ENCODE measurements at regions not wholly inside any gene's neighbourhood (a gene's known extent, or its start where the extent isn't known, plus 50 kb on each side); places are given as distances from the start of the nearest gene placed in this dataset.

DNA sequence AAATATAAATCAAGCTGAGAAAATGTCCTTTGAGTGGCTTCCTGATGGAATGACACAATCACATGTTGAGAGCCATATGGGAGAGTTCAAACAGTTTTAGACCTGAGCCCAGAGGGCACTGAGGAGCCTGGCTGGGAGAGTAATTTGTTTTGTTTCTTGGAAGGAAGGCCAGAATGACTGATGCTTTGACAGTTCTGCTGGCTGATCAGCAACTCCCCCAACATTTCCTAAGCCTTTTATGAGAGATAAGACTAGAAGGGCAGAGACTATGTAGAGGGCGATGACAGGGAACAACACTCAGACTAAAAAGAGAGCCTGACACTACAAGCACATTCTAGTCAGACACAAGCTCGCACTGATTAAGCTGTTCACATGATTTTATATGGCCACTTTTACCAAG is 169.2 kb downstream of the COX7C start:
- DNase-seq: no peak

DNA sequence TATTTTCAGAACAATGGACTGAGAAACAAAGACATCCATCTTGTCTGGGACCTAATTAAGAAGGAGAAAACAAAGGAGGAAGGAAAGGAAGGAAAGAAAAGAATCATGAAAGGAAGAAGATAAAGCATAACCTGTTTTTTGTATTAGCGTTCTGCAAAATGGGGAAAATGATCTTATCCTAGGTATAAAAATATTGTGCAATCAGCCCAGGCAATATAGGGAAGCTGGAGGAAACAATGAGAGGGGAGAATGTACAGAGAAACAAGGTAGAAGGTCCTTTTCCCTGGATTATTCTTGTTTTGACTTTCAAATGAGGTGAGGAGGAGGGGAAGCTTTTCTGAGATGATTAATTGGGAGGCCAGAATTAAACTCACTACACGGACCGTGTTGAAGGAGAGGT is 177.9 kb downstream of the COX7C start:
- no peak for DNase-seq

DNA sequence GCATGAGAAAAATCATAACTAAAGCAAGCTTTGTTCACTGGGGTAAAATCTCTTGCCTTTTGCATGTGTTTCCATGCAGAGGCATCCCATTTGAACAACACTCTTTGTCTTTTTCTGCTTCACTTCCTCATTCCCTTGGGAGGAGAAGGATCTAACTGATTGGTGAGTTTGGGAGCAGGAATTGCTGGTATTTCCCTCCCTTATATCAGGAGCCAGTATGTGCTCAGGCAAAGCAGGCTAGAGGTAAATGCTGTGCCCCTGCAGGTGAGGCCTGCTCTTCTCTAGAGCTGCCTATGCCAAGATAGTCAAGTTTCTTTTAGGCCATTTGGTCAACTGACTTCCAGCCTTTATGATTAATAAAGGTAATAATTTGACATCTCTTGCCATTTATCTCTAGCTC is 179.9 kb downstream of the COX7C start:
- peak; percentile 1 for DNase-seq

DNA sequence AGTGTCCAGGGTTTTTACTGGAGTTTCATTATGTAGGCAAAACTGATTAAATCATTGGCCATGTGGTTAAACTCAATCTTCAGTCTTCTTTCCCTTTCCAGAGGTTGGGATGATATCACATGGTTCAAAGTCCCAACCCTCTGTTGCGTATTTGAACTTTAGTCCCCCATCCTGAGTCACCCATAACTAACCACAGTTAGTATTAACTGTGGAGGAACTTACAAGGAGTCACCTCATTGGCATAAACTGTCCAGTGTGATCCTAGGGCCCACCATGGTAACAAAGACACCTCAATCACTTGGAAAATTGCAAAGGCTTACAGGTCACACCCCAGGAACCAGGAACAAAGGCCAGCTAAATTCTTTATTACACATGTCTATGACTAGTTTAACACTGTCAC is 188.5 kb downstream of the COX7C start:
- DNase-seq: no peak

DNA sequence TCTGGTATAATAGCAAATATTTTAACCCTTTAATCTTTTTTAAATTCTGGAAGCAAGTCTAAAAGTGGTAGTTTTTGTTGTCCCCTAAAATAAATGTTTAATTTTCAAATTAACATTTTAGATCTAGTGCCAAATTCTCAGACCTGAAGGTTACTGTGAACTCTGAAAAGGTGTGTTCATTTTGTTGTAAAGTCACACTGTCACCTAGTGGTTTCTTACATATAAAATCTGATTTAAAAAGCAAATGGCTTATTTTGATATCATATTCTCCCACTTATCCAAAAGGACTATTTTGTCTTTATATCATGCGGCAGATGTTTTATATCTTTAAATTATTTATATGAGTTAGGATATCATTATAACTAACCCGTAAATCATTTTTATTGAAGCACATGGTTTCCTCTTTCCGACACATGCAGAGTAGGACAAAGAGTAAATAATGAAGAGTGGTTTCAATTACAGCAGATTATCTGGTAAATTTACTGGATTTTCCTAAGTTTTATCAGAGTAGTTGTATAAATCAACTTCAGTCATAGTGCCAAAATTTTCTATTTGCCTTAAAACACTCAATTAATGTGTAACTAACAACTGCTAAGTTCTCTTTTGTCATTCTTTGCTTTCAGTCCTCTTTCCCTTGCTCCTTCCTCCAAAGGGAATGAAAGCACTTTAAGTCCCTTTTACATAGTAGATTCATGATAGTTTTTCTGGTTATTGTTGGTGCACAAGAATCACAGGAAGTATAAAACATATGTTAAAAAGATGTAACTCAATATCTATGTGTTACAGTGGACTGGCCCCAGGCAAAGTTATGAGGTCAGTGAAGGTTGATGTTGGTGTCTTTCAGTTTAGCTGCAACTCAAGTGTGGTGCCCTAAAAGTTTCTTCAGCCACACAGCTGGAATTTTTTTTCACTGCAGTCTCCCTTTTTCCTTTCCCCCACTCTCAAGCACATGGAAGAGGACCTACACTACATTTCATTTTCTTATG is 189.6 kb downstream of the COX7C start:
- DNase-seq: no peak

DNA sequence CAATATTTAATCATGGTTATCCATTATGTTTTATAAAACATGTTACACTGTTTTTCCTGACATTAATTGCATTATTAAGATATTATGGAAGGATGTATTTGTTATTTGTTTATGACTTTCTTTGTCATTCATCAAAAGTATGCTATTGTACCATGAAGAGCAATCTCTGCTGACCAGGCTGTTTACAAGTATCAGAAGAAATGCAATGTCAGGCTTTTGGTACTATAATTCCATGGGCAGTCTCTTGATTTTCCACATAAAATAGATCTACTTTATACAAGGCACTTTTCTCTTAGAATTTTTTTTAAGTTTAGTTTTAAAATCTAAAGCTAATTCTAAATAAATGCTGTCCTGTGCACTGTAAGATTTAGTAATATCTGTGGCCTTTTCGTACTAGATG is 196.6 kb downstream of the COX7C start:
- DNase-seq: no peak

DNA sequence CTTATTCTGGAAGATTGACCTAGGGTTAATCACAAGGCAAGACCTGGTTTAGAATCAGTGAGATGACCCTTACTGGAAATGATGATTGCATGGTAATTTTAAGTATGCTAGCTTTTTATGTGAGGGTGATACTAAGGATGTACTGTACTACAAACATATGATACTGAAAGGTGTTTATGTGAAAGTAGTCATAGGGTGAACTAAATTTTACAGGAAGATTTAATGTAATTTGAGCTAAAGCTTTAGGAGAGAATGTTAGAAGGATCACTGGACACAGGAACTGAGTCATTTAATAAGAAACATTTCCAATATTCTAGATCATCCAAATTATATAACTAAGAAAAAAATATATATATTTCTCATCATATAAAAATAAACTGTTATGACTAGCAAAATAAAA is 197.2 kb downstream of the COX7C start:
- no peak for DNase-seq

DNA sequence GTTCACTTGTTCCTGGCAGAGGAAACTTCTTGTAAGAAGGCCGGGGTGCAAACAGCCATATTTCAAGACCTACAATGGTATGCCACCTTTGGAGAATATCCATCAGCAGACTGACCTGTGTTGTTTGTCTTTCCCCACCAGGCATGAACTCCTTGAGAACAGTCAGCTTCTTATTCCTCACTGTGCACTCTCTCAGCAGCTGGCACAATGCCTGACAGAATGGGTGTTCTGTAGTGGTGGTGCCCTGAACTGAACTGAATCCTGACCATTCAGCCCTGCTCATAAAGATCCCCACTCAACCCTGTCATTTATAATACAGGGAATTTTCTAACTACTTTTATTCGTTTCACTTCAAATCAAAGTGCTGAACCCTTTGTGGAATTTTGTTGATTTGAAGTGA is 206.9 kb downstream of the COX7C start:
- DNase-seq: no peak

DNA sequence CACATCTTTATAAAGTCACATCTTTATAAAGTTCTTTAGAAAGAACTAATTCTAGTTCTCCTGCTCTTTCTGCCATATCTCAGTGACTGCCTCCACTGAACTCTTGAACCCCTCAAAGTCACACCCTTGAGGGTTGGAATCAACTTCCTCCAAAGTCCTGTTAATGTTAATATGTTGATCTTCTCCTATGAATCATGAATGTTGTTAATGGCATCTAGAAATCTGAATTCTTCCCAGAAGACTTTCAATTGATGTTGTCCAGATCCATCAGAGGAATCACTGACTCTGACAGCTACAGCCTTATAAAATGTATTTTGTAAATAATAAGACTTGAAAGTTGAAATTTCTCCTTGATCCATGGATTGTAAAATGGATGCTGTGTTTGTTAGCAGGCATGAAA is 213.4 kb downstream of the COX7C start:
- DNase-seq: no peak

DNA sequence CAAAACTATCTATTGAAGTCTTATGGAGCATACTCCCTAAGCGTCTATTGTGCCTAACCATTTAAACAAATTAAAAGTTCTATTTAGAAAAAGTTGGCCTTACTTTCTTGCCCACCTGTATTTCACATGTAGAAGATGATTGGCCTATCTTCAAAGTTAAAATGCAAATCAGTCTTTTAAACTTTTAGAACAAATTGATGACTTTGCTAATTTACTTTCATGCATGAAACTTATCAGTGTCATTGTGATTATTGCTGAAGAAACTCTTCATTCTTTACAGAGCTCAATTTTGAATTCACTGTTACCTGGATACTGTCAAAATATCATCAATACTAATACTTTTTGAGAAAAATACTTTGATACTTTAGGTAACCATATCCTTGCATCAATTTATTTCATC is 216.1 kb downstream of the COX7C start:
- no peak for DNase-seq

DNA sequence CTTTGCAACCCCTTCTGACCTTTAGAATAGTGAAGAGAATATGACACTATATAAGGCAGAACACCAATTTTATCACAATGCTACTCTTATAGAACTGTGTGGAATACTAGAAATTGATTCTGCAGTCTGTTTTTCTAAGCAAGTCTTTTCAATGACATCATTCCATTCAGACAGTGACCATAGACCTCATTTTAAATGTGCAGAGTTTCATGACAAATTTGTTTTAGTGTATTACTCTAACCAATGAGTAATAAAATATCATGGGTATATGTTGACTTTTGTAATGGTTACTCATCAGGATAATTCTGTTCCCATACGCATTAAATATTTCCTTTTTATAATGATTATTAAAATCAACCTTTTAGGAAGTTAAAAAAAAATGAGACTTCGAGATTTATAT is 219.9 kb downstream of the COX7C start:
- no peak for DNase-seq

DNA sequence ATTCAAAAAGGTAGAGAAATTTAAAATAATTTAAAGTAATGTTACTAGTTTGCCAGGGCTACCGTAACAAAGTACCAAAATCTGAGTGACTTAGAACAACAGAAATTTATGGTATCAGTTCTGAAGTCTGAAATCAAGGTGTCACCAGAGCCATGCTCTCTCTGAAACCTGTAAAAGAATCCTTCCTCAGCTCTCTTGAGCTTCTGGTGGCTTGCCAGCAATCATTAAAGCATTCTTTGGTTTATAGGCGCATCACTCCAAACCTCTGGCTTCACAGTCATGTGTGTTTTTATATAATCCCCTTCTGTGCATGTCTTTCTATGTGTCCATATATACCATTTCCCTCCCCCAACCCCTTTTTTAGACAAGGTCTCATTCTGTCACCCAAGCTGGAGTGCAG is 220.3 kb downstream of the COX7C start:
- no peak for DNase-seq

DNA sequence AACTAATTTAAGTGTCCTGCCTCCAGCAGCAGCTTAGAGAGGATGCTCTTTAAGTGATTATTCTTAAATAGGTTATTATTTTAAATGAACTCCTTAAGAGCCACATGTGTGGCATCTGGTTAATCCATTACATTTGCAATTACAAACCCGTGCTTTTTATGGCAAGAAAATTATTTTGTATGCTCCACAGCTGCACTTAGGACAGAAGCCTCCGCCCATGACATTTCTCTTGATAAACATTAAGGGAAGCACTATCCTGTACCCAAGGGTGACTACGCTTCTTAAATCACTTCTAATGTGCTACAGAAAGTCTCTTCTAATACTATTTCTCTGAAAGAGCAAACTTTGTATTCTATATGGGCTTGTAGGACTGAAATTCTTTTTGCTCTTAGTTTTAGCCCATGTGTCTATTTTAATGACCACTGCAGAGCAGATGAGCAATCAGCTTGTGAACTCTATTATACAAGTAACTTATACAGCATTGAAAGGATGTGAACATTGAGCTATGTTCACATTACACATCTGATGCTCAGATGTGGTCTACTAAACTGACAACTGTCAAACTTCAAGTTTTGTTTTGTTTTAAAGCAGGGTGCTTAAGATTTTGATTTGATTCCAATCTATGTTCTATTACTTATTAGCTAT is 223.4 kb downstream of the COX7C start:
- no peak for DNase-seq

DNA sequence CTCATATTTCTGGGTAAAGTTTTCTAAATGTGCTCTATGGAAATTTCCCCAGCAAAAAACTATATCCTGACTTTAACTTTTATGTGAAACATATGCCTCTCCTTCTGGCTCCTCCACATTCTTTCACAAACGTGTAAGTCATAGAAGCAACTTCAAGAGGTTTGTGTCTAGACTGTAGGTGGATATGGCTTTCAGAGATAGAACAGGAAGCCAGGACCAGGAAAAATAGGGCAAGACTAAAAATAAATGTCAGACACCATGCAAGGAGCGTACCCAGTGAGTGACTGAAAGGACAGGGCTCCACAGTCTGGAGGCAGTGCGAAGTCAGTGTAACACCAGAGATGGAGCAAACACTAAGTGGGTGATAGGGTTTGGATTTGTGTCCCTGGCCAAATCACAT is 240.7 kb downstream of the COX7C start:
- no peak for DNase-seq

DNA sequence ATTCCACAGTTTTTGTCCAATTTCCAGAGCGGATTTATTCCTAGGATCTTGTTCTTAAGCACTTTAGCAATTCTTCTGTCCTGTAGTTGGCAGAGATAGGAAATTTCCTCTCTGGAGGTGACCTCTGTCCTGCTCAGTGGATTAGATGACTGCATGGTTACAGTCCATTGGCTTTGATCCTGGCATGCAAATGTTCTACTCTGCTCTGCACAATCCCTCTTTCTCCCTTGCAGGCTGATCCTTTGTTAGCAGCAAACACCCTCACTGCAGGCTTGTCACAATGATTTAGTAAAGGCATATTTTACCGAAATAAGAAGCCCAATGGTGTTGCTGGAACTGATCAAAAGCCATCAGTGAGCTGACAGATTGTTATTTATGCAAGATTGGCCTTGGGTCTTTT is 243.8 kb downstream of the COX7C start:
- no peak for DNase-seq

DNA sequence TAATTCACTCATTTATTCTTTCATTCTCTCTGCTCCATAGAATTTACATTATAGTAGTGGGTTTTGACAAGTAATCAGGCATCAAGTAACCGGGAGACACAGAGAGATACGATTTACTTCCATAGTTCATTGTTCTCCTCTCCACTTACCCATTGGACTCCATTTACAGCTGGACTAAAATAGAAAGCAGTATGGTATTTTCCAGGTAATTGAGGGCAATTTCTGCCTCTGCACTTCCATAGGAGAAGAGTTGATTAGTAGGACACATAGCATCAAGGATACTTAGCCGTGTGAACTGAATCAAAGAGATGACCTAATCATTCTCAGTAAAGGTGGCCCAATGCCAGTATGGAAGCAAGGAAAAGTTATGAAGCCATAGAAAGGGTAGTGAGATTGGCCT is 244.4 kb downstream of the COX7C start:
- no peak for DNase-seq

DNA sequence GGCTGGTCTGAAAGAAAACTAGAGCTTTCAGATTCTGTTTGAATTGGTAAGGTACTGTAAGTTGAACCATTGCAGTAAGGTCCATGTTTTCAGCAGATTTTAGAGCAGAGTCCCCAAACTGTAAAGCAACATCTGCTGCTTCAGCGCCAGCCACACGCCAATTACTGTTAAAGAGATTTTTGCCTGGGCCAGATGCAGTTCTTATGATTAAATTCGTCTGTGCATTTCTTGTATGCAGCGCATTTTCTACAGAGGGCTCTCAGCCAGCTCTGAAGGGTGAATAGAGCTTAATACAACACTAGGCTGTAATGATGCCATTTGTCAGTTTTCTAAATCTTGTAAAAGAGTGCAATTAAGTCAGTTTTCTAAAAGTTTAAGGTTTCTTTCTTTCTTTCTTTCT is 246.3 kb downstream of the COX7C start:
- DNase-seq: no peak

DNA sequence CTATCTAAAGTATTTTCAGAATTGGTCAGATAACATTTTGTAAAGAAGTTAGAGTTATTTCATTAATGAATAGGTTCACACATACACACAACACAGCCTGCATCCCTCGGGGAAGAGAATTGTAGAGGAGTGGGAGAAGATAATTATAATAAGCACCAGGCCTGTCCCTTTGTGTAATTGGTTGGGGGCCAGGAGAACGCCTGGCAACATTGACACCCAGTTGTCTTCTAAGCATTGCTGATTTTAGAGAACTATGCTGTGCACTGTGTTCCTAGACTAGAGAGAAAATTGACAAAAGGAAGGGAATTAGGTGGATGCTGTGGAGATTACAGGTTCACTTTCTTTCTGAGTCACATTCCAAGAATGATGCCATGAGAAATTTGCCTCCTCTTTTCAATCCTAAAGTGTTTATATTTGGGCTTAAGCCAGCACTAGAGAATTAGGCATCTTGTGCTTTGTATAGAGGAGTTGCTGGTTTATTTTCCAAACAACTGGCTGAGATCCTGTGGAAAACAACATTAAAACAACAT is 247.6 kb downstream of the COX7C start:
- no peak for DNase-seq

DNA sequence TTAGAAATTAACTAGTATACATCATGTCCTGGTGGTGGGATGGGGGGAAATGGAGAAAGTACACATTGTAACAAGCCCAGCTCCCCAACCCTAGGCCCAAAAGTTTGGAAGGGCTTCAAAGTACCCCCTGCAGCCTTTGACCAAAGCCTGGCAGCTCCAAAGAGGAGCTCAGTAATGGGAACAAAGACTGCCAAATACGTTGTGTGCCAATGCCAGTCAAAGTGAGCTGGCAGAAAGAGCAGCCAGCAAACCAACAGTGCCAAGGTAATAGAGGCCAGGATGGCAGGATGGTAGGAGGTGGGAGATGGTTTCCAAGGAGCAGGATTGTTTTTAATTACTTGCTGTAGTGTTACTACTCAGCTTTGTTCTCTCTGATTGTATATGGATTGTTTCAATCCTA is 248.3 kb downstream of the COX7C start:
- DNase-seq: no peak

DNA sequence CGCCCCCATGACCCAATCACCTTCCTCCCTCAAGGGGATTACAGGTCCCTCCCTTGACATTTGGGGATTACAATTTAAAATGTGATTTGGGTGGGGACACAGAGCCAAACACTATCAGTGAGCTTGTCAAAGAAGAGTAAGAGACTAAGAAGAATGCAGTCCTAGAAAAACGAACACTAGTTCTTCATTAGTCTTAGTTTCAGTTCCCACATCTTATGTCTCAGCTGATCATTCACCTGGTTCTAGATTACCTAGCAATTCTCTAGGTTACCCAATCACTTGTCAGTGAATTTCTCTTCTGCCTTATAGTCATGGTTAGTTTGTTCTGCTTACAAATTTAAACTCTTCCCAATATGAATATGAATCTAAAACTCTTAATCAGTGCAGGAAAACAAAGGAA is 251.5 kb downstream of the COX7C start:
- no peak for DNase-seq

DNA sequence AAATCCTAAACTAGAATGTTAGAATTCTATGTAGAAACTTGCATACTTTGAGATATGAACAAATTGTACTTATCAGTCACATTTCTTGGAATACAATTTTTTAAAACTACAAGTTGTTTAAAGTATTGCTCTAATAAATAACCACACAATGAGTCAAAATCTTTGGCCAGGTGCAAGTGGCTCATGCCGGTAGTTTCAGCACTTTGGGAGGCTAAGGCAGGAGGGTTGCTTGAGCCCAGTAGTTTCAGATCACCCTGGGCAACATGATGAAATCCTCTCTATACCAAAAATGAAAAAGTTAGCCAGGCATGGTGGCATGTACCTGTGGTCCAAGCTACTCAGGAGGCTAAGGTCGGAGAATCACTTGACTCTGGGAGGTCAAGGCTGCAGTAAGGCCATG is 257.8 kb downstream of the COX7C start:
- DNase-seq: no peak

DNA sequence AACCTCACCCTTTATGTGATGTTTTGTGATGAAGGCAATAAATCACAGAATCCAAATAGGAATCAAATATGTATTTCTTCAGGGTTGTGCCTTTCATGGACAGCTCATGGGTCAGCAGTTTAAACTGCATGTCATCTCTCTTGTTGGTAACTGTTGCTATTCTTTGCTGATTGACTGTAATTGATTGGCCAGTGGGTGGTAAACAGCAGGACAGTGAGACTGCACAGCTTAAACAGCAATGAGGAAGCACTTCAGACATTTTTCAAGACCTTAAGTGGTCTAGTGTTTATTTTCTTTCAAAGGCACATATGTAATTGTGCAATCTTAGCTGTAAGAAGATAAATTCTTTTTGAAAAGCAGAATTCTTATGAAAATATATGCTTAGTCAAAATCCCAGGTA is 260.5 kb downstream of the COX7C start:
- DNase-seq: no peak

DNA sequence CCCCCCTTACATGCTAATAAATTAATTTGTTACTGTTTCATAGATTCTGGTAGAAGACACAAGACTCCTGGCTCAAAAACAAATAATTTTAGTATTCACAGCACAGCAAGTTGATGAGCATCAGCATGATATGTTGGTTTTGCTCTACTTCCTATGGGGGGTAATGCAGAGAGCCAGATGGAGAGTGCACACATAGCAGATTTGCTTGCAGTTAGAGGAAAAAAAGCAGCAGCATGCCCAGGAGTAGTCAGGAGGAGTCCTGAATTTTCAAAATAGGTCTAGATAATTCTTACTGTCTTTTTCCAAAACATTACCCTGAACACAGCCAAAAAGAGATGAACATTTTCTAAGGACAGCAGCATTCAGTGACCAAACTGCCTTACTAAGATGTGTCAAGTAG is 261.3 kb downstream of the COX7C start:
- no peak for DNase-seq

DNA sequence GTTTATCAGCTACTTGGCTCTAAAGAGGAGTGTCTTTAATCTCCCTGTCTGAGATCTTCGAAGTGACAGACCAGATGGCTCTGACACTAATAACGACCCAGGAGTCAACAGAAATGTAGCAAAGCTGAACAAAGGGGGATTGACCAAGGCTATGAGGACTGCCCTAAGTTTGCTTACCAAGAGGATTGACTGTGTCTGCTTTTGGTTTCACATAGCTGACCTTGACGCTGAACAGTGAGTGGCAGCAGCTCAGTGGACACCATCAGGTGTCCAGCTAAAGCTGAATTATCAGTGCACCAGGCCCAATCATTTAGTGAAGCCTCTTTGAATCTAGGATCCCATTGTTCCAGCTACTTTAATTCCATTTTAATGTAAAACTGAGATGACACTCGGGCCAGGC is 262.6 kb downstream of the COX7C start:
- DNase-seq: no peak
